GM03348 (cell line): ENCODE measurements at regions not wholly inside any gene's neighbourhood (a gene's known extent, or its start where the extent isn't known, plus 50 kb on each side); places are given as distances from the start of the nearest gene placed in this dataset.
"Not testable (repeated sequence)": the region's sequence is repeated elsewhere in the genome, so short reads cannot be mapped to it uniquely, and the experiment has no call there.

Experiments
- DNase-seq: peaks from one replicate; pipeline ENCODE4 v3.0.0; 2012; ENCODE audit warnings: low spot score

DNA sequence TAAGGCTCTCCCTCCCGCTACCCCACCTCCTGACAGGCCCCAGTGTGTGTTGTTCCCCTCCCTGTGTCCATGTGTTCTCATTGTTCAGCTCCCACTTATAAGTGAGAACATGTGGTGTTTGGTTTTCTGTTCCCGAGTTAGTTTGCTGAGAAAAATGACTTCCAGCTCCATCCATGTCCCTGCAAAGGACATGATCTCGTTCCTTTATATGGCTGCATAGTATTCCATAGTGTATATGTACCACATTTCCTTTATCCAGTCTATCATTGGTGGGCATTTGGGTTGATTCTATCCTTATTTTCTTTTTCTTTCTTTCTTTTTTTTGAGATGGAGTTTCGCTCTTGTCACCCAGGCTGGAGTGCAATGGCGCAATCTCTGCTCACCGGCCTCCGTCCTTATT, 57.8 kb upstream of the RASSF3 start:
- DNase-seq, result not testable (repeated sequence)

- DNase-seq, result not testable (repeated sequence)
Measured at GRCh38 chr12:64553689-64554088, 56.6 kb upstream of the RASSF3 start.

DNA sequence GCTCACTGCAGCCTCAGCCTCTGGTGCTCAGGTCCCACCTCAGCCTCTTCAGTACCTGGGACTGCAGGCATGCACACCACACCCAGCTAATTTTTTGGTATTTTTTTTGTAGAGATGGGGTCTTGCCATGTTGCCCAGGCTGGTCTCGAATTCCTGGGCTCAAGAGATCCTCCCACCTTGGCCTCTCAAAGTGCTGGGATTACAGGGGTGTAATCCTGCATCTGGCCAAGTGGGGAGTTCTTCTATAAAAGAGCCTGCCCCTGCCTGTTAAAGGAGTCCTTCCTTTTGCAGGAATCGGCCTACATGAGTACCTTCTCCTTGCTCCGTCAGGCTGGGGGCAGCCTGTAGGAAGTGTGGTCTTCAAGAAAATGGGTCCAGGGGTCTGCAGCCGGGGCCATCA, 54.1 kb upstream of the RASSF3 start:
- DNase-seq, result no peak

DNA sequence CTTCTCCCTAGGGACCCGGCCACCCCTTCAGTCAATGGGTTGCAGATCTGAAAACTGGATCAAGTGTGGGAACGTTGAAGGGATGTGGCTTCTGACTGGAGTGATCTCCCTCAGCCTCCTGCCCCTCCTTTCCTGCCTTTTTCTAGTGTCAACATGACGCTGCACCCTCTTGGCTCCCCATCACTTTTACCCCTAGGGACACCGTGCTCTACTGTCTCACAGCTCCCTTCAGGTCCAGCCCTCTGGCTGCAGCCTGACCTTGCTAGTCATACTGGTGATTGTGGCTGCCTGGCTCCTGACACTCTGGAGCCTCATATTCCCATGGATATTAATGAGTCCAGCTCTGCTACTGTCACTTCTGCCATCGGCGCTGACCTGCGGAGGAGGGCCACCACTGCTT, 51.5 kb upstream of the RASSF3 start:
- DNase-seq, result no peak

GRCh38 chr12:64560396-64561301, 49.6 kb upstream of the RASSF3 start:
- peak; percentile 82 for DNase-seq
